ENCODE measurements at regions not wholly inside any gene's neighbourhood (a gene's known extent, or its start where the extent isn't known, plus 50 kb on each side); places are given as distances from the start of the nearest gene placed in this dataset.
"Not testable (repeated sequence)": the region's sequence is repeated elsewhere in the genome, so short reads cannot be mapped to it uniquely, and the experiment has no call there.

- no peaks in the 10 kb centered on the region for H3K9me3 ChIP-seq
- H3K27me3 ChIP-seq (replicated peaks; ENCODE audit: insufficient read depth) = no peaks in the 10 kb centered on the region
- H3K27ac ChIP-seq = no peak overlapping the region
- no peak for TF ChIP-seq CTCF (IDR thresholded peaks at IDR 0.05)
- ATAC-seq (ENCODE audit: insufficient number of reproducible peaks, low FRiP score, low read depth) (no peak), DNase-seq (ENCODE audit: low spot score) (no peak)
- H3K4me1 ChIP-seq (ENCODE audit: control insufficient read depth in 1 of 2, low read depth in 2 of 2) = peaks cover 0 to 5% of the 10 kb centered on the region in 2 donors
- no peaks in the 10 kb centered on the region for H3K36me3 ChIP-seq
- H3K4me3 ChIP-seq = no peak overlapping the region
These were observed 66.2 kb upstream of the ATXN3L start for GRCh38 chrX:13386092-13386491.

GRCh38 chrX:13383907-13384306 is 64.1 kb upstream of the ATXN3L start:
- Histone ChIP-seq H3K27ac (no peak overlapping the region), H3K4me3 (no peak overlapping the region), H3K27me3 (replicated peaks; ENCODE audit: insufficient read depth) (no peaks in the 10 kb centered on the region), H3K4me1 (ENCODE audit: control insufficient read depth in 1 of 2, low read depth in 2 of 2) (peaks cover 0 to 5% of the 10 kb centered on the region in 2 donors), H3K9me3 (no peaks in the 10 kb centered on the region), H3K36me3 (no peaks in the 10 kb centered on the region)
- no peak for DNase-seq (ENCODE audit: low spot score)
- ATAC-seq (ENCODE audit: insufficient number of reproducible peaks, low FRiP score, low read depth) = no peak
- TF ChIP-seq CTCF (IDR thresholded peaks at IDR 0.05) = no peak

- no peak overlapping the region for H3K4me3 ChIP-seq
- no peak for ATAC-seq (ENCODE audit: insufficient number of reproducible peaks, low FRiP score, low read depth)
These were observed 61.7 kb upstream of the ATXN3L start for GRCh38 chrX:13381514-13381913.

GRCh38 chrX:13380211-13380610 is 60.4 kb upstream of the ATXN3L start:
- Histone ChIP-seq H3K4me1 (ENCODE audit: control insufficient read depth in 1 of 2, low read depth in 2 of 2) (peaks cover 0 to 5% of the 10 kb centered on the region in 2 donors), H3K9me3 (no peaks in the 10 kb centered on the region), H3K36me3 (no peaks in the 10 kb centered on the region), H3K27ac (no peak overlapping the region), H3K27me3 (replicated peaks; ENCODE audit: insufficient read depth) (no peaks in the 10 kb centered on the region), H3K4me3 (no peak overlapping the region)
- ATAC-seq (ENCODE audit: insufficient number of reproducible peaks, low FRiP score, low read depth) (no peak), DNase-seq (ENCODE audit: low spot score) (no peak)
- no peak for TF ChIP-seq CTCF (IDR thresholded peaks at IDR 0.05)

More at GRCh38 chrX:13381514-13381913, 61.7 kb upstream of the ATXN3L start:
- H3K36me3 ChIP-seq = no peaks in the 10 kb centered on the region
- H3K27ac ChIP-seq = peak overlapping the region in 1 of 2 donors; percentile 17
- H3K27me3 ChIP-seq (replicated peaks; ENCODE audit: insufficient read depth) = no peaks in the 10 kb centered on the region
- no peak for DNase-seq (ENCODE audit: low spot score)
- peaks cover 0 to 5% of the 10 kb centered on the region in 2 donors for H3K4me1 ChIP-seq (ENCODE audit: control insufficient read depth in 1 of 2, low read depth in 2 of 2)
- no peak for TF ChIP-seq CTCF (IDR thresholded peaks at IDR 0.05)
- H3K9me3 ChIP-seq = no peaks in the 10 kb centered on the region

- not testable (repeated sequence) for H3K4me3 ChIP-seq; H3K4me1 ChIP-seq (ENCODE audit: control insufficient read depth in 1 of 2, low read depth in 2 of 2); DNase-seq (ENCODE audit: low spot score); H3K27me3 ChIP-seq (replicated peaks; ENCODE audit: insufficient read depth); ATAC-seq (ENCODE audit: insufficient number of reproducible peaks, low FRiP score, low read depth); H3K27ac ChIP-seq; H3K9me3 ChIP-seq; H3K36me3 ChIP-seq
These were observed 59.0 kb upstream of the ATXN3L start for GRCh38 chrX:13378562-13379518.
